ENCODE measurements at regions not wholly inside any gene's neighbourhood (a gene's known extent, or its start where the extent isn't known, plus 50 kb on each side); places are given as distances from the start of the nearest gene placed in this dataset.
"Not testable (repeated sequence)": the region's sequence is repeated elsewhere in the genome, so short reads cannot be mapped to it uniquely, and the experiment has no call there.

GRCh38 chr10:76626386-76626785, 1011.2 kb downstream of the KCNMA1 start:
- no peaks in the 10 kb centered on the region for H3K4me1 Mint-ChIP-seq
- no peaks in the 10 kb centered on the region for H3K9me3 Mint-ChIP-seq

GRCh38 chr10:76624470-76624869, 1013.1 kb downstream of the KCNMA1 start:
- DNase-seq (ENCODE audit: low read depth, low spot score), result no peak
- Mint-ChIP-seq H3K27me3 (ENCODE audit: low read depth) (no peaks in the 10 kb centered on the region), H3K9me3 (peaks cover 9% of the 10 kb centered on the region), H3K4me1 (no peaks in the 10 kb centered on the region), H3K27ac (ENCODE audit: unreplicated experiment) (no peak overlapping the region), H3K4me3 (no peak overlapping the region), H3K36me3 (ENCODE audit: low read depth) (peaks cover 6% of the 10 kb centered on the region)
- TF ChIP-seq, protein P1, sequence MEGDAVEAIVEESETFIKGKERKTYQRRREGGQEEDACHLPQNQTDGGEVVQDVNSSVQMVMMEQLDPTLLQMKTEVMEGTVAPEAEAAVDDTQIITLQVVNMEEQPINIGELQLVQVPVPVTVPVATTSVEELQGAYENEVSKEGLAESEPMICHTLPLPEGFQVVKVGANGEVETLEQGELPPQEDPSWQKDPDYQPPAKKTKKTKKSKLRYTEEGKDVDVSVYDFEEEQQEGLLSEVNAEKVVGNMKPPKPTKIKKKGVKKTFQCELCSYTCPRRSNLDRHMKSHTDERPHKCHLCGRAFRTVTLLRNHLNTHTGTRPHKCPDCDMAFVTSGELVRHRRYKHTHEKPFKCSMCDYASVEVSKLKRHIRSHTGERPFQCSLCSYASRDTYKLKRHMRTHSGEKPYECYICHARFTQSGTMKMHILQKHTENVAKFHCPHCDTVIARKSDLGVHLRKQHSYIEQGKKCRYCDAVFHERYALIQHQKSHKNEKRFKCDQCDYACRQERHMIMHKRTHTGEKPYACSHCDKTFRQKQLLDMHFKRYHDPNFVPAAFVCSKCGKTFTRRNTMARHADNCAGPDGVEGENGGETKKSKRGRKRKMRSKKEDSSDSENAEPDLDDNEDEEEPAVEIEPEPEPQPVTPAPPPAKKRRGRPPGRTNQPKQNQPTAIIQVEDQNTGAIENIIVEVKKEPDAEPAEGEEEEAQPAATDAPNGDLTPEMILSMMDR (conservative IDR thresholded peaks at IDR 0.05), result no peak

More at GRCh38 chr10:76626386-76626785, 1011.2 kb downstream of the KCNMA1 start:
- Mint-ChIP-seq H3K27me3 (ENCODE audit: low read depth) (peaks cover 3% of the 10 kb centered on the region), H3K36me3 (ENCODE audit: low read depth) (no peaks in the 10 kb centered on the region), H3K4me3 (no peak overlapping the region), H3K27ac (ENCODE audit: unreplicated experiment) (no peak overlapping the region)
- TF ChIP-seq, protein P1 (conservative IDR thresholded peaks at IDR 0.05), result no peak
- no peak for DNase-seq (ENCODE audit: low read depth, low spot score)

GRCh38 chr10:76621886-76622620, 1015.6 kb downstream of the KCNMA1 start:
- Mint-ChIP-seq H3K4me1 (no peaks in the 10 kb centered on the region), H3K27ac (ENCODE audit: unreplicated experiment) (no peak overlapping the region), H3K27me3 (ENCODE audit: low read depth) (no peaks in the 10 kb centered on the region), H3K36me3 (ENCODE audit: low read depth) (peaks cover 6% of the 10 kb centered on the region), H3K4me3 (no peak overlapping the region), H3K9me3 (peaks cover 21% of the 10 kb centered on the region)
- DNase-seq (ENCODE audit: low read depth, low spot score), result no peak
- TF ChIP-seq, protein P1 (conservative IDR thresholded peaks at IDR 0.05), result no peak

- H3K4me1 Mint-ChIP-seq, result no peaks in the 10 kb centered on the region
- TF ChIP-seq, protein P1 (conservative IDR thresholded peaks at IDR 0.05), result no peak
- H3K4me3 Mint-ChIP-seq, result no peak overlapping the region
- H3K27me3 Mint-ChIP-seq (ENCODE audit: low read depth), result no peaks in the 10 kb centered on the region
- H3K27ac Mint-ChIP-seq (ENCODE audit: unreplicated experiment), result no peak overlapping the region
- DNase-seq (ENCODE audit: low read depth, low spot score), result no peak
- H3K9me3 Mint-ChIP-seq, result peaks cover 28% of the 10 kb centered on the region
- peaks cover 6% of the 10 kb centered on the region for H3K36me3 Mint-ChIP-seq (ENCODE audit: low read depth)
Observed at GRCh38 chr10:76618641-76619040, 1019.0 kb downstream of the KCNMA1 start.

DNA sequence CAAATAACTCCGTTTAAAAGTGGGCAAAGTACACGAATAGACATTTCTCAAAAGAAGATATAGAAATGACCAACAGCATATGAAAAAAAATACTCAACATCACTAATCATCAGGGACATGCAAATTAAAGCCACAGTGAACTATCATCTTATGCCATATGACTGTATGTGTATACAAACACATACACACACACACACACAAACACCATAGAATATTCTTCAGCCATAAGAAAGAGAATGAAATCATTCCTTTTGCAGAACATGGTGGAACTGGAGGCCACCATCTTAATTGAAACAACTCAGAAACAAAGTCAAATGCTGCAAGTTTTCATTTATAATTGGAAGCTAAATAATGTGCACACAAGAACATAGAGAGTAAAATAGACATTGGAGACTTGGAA, 1019.4 kb downstream of the KCNMA1 start:
- H3K4me1 Mint-ChIP-seq, result no peaks in the 10 kb centered on the region
- H3K4me3 Mint-ChIP-seq, result no peak overlapping the region
- H3K27ac Mint-ChIP-seq (ENCODE audit: unreplicated experiment), result no peak overlapping the region
- no peaks in the 10 kb centered on the region for H3K27me3 Mint-ChIP-seq (ENCODE audit: low read depth)
- TF ChIP-seq, protein P1 (conservative IDR thresholded peaks at IDR 0.05), result no peak
- peaks cover 28% of the 10 kb centered on the region for H3K9me3 Mint-ChIP-seq
- H3K36me3 Mint-ChIP-seq (ENCODE audit: low read depth), result peaks cover 6% of the 10 kb centered on the region
- DNase-seq (ENCODE audit: low read depth, low spot score), result no peak

GRCh38 chr10:76616666-76617065, 1020.9 kb downstream of the KCNMA1 start:
- H3K27me3 Mint-ChIP-seq (ENCODE audit: low read depth); DNase-seq (ENCODE audit: low read depth, low spot score); H3K4me1 Mint-ChIP-seq; H3K27ac Mint-ChIP-seq (ENCODE audit: unreplicated experiment); H3K36me3 Mint-ChIP-seq (ENCODE audit: low read depth); H3K4me3 Mint-ChIP-seq: not testable (repeated sequence)
- H3K9me3 Mint-ChIP-seq, result peaks cover 30% of the 10 kb centered on the region

Measured in neural crest cell (in vitro differentiated cells).